ENCODE measurements at regions not wholly inside any gene's neighbourhood (a gene's known extent, or its start where the extent isn't known, plus 50 kb on each side); places are given as distances from the start of the nearest gene placed in this dataset.

GRCh38 chr4:116668190-116668589 lies 417.2 kb downstream of the TRAM1L1 start:
- no peak for DNase-seq (ENCODE audit: low read depth)
- TF ChIP-seq, protein P1, sequence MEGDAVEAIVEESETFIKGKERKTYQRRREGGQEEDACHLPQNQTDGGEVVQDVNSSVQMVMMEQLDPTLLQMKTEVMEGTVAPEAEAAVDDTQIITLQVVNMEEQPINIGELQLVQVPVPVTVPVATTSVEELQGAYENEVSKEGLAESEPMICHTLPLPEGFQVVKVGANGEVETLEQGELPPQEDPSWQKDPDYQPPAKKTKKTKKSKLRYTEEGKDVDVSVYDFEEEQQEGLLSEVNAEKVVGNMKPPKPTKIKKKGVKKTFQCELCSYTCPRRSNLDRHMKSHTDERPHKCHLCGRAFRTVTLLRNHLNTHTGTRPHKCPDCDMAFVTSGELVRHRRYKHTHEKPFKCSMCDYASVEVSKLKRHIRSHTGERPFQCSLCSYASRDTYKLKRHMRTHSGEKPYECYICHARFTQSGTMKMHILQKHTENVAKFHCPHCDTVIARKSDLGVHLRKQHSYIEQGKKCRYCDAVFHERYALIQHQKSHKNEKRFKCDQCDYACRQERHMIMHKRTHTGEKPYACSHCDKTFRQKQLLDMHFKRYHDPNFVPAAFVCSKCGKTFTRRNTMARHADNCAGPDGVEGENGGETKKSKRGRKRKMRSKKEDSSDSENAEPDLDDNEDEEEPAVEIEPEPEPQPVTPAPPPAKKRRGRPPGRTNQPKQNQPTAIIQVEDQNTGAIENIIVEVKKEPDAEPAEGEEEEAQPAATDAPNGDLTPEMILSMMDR (IDR thresholded peaks at IDR 0.05; ENCODE audit: control insufficient read depth, extremely low read depth, insufficient read depth): 0 out of 2 replicates have a peak, but pooled peaks have one; percentile 8
- H3K4me3 ChIP-seq (ENCODE audit: low read depth, low read length): no peak overlapping the region

GRCh38 chr4:116665716-116666115 lies 419.7 kb downstream of the TRAM1L1 start:
- no peak overlapping the region for H3K4me3 ChIP-seq (ENCODE audit: low read depth, low read length)
- DNase-seq (ENCODE audit: low read depth): no peak
- TF ChIP-seq, protein P1 (IDR thresholded peaks at IDR 0.05; ENCODE audit: control insufficient read depth, extremely low read depth, insufficient read depth): no peak

DNA sequence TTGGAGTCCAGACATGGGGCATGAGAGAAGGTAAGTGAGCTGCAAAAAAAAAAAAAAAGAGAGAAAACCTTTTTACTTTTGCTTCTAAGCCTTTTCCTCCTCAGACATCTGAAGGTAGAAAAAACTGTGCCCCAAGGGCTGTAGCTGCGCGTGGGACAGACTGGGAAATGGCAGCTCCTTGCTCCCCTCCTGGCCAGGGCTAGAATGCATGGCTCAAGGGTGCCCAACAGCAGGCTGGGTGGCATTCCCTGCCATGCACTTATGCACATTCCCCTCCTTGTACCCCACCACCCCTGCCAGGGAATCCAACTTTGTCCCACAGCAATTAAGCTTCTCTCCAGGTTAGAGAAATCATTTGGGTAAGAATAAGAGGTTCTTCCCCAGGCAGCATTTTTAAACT lies 421.2 kb downstream of the TRAM1L1 start:
- TF ChIP-seq, protein P1 (IDR thresholded peaks at IDR 0.05; ENCODE audit: control insufficient read depth, extremely low read depth, insufficient read depth): no peak
- no peak overlapping the region for H3K4me3 ChIP-seq (ENCODE audit: low read depth, low read length)
- DNase-seq (ENCODE audit: low read depth): no peak

DNA sequence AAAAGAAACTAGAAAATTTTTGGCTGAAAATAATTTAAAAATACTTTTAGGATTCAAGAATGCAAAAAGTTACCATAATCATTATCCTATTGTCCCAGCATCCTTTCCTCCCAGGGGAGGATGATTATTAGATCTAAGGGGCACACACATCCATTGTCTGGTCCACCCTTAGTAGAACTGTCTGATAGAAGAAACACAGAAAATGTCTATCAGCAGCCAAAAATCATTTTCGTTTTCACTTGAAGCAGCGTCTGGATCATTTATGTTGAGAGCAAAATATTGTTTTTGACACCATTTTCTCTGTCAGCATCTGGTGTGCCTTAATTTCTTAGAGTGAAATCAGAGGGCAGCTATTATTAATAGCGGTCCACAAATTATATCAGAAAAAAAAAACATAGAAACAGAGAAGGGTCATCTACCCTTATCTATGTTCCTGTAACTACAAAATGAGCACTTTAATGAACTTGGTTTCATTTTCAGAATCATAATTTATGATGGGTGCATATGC lies 446.3 kb downstream of the TRAM1L1 start:
- TF ChIP-seq, protein P1 (IDR thresholded peaks at IDR 0.05; ENCODE audit: control insufficient read depth, extremely low read depth, insufficient read depth): no peak
- H3K4me3 ChIP-seq (ENCODE audit: low read depth, low read length): no peak overlapping the region
- DNase-seq (ENCODE audit: low read depth): no peak

- TF ChIP-seq, protein P1 (IDR thresholded peaks at IDR 0.05; ENCODE audit: control insufficient read depth, extremely low read depth, insufficient read depth): no peak
- no peak for DNase-seq (ENCODE audit: low read depth)
- no peak overlapping the region for H3K4me3 ChIP-seq (ENCODE audit: low read depth, low read length)
Measured at GRCh38 chr4:116638592-116638991, 446.8 kb downstream of the TRAM1L1 start.

DNA sequence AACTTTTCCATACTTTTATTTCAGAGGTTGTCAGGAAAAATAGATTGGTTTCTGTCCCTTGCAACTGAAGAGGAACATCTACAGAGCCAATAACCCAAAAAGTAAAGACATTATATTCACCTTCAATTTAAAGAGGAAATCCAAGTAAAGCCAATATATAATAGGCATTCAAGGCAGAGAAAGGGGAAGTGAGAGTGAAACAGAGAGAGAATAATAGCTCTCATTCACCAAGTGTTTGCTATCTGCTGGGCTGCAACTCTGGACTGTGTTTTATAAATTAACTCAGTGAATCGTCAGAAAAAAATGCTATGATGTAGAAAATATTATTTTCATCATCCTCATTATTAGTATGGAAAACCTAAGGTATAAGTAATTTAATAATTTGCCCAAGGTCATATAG lies 448.5 kb downstream of the TRAM1L1 start:
- no peak for DNase-seq (ENCODE audit: low read depth)
- TF ChIP-seq, protein P1 (IDR thresholded peaks at IDR 0.05; ENCODE audit: control insufficient read depth, extremely low read depth, insufficient read depth): no peak
- no peak overlapping the region for H3K4me3 ChIP-seq (ENCODE audit: low read depth, low read length)

DNA sequence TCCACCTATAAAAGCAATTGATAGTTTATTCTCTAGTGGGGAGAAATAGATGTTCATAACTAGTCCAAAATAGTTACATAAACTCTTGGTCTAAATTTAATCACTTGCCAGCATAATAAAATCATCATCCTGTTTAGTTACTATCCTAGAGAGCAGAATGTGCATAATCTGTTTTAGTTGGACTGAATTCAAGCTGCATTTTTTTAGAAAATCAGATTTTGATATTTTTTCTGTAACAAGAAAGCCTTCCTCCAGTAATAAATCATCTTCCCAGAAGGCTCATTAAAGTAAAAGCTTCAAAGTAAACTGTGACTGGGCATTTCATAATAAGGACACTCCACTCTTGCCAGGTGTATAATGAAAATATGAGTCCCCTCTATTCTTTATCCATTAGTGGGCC lies 453.1 kb downstream of the TRAM1L1 start:
- no peak for DNase-seq (ENCODE audit: low read depth)
- TF ChIP-seq, protein P1 (IDR thresholded peaks at IDR 0.05; ENCODE audit: control insufficient read depth, extremely low read depth, insufficient read depth): no peak
- no peak overlapping the region for H3K4me3 ChIP-seq (ENCODE audit: low read depth, low read length)

All from LNCaP clone FGC (cell line).